ENCODE measurements at regions not wholly inside any gene's neighbourhood (a gene's known extent, or its start where the extent isn't known, plus 50 kb on each side); places are given as distances from the start of the nearest gene placed in this dataset.

- no peaks in the 10 kb centered on the region for H3K4me1 Mint-ChIP-seq
- H3K4me3 Mint-ChIP-seq = no peak overlapping the region
- DNase-seq (no peak), ATAC-seq (ENCODE audit: low read depth) (no peak)
- H3K9me3 Mint-ChIP-seq = peaks cover 2% of the 10 kb centered on the region
- H3K27ac Mint-ChIP-seq = no peak overlapping the region
- POLR2A ChIA-PET = no interaction called here
- no peaks in the 10 kb centered on the region for H3K36me3 Mint-ChIP-seq
- peaks cover 3% of the 10 kb centered on the region for H3K27me3 Mint-ChIP-seq
These were observed 283.6 kb upstream of the SALL1 start for GRCh38 chr16:51434567-51435198.

GRCh38 chr16:51433599-51433998, 282.5 kb upstream of the SALL1 start:
- Mint-ChIP-seq H3K27ac (no peak overlapping the region), H3K27me3 (no peaks in the 10 kb centered on the region)

GRCh38 chr16:51431517-51432241, 280.6 kb upstream of the SALL1 start:
- POLR2A ChIA-PET = no interaction called here
- Mint-ChIP-seq H3K4me1 (no peaks in the 10 kb centered on the region), H3K27ac (no peak overlapping the region), H3K27me3 (no peaks in the 10 kb centered on the region), H3K9me3 (peaks cover 2% of the 10 kb centered on the region), H3K36me3 (no peaks in the 10 kb centered on the region), H3K4me3 (no peak overlapping the region)
- no peak for DNase-seq
- no peak for ATAC-seq (ENCODE audit: low read depth)

More at GRCh38 chr16:51433599-51433998, 282.5 kb upstream of the SALL1 start:
- Mint-ChIP-seq H3K9me3 (peaks cover 2% of the 10 kb centered on the region), H3K4me1 (no peaks in the 10 kb centered on the region), H3K36me3 (no peaks in the 10 kb centered on the region), H3K4me3 (no peak overlapping the region)
- no peak for DNase-seq
- no peak for ATAC-seq (ENCODE audit: low read depth)
- POLR2A ChIA-PET = no interaction called here

DNA sequence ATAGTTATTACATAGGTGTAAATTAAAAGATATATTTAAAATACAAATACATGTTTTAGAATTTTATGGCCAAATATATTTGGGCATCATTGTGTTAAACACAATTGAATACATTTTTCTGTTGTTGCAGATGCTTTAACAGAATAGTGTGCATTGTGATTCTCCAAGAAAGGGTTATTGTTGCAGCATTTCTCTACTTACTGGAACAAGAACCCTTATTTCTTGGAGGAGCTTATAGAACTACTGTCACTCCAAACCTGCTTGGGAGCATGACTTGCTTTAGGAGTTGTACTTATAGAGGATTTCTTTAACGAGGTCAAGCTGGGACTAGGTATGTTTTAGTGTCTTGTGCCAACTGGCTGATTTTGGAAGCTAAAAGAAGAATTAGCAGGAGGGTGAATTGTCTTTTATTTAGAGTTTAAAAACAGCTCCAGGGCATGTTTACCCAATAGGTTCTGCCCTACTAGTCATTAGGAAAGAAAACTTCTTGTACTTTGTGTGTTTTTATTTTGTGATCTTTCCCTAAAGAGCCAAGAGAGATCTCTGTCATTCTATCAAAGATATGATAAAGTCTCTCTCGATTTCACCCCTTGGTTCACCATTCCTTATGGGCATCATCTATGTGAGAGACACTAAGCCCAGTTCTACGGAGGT, 279.8 kb upstream of the SALL1 start:
- Mint-ChIP-seq H3K4me1 (no peaks in the 10 kb centered on the region), H3K27ac (no peak overlapping the region), H3K27me3 (no peaks in the 10 kb centered on the region), H3K4me3 (no peak overlapping the region), H3K36me3 (no peaks in the 10 kb centered on the region), H3K9me3 (peaks cover 2% of the 10 kb centered on the region)
- POLR2A ChIA-PET = no interaction called here
- ATAC-seq (ENCODE audit: low read depth) (no peak), DNase-seq (no peak)

GRCh38 chr16:51429041-51429440, 278.0 kb upstream of the SALL1 start:
- Mint-ChIP-seq H3K9me3 (peaks cover 2% of the 10 kb centered on the region), H3K4me1 (no peaks in the 10 kb centered on the region), H3K27ac (no peak overlapping the region), H3K36me3 (no peaks in the 10 kb centered on the region), H3K27me3 (no peaks in the 10 kb centered on the region), H3K4me3 (no peak overlapping the region)
- POLR2A ChIA-PET = no interaction called here
- ATAC-seq (ENCODE audit: low read depth) (no peak), DNase-seq (no peak)

DNA sequence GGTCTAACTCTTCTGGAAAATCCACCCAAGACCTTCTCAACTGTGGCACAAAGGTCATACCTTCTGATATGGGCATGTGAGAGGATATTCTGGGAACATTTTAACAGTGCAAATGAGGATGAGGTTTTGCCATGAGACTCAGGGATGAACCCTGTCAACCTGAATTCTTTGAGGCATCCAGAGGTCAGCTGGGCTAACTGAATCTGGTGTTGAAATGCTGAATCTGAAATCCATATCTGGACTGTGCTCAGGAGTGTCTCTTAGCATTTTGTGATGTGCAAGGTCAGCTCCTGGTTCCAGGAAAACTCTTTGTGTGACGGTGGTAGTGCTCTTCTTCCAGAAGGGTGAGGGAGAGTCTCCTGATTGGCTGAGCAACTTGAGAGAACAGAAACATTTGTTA, 276.0 kb upstream of the SALL1 start:
- ATAC-seq (ENCODE audit: low read depth) = no peak
- POLR2A ChIA-PET = no interaction called here

DNA sequence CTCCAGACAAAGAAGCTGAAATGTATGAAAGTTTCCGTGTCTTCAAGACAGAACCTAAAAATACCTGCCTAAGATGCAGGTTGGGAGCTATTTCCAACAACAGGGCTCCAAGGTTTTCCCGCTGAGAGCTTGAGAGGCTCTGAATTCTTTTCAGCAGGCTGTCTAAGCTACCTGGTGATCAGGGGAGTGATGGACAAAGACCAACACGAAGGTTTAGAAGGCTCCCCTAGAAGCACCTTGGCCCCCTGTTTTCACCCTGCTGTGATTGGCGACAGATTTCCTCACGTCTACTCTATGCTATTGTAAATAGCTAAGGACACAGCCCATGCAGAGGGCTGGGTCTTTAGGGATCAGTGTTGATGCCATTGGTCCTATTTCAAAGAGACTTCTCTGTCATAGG, 275.2 kb upstream of the SALL1 start:
- Mint-ChIP-seq H3K4me1 (no peaks in the 10 kb centered on the region), H3K27me3 (no peaks in the 10 kb centered on the region), H3K36me3 (no peaks in the 10 kb centered on the region), H3K4me3 (no peak overlapping the region), H3K9me3 (peaks cover 2% of the 10 kb centered on the region), H3K27ac (no peak overlapping the region)
- ATAC-seq (ENCODE audit: low read depth) = no peak
- DNase-seq = no peak
- POLR2A ChIA-PET = no interaction called here

More for the DNA sequence above, 276.0 kb upstream of the SALL1 start:
- no peaks in the 10 kb centered on the region for H3K27me3 Mint-ChIP-seq
- no peak overlapping the region for H3K27ac Mint-ChIP-seq
- DNase-seq = no peak
- H3K36me3 Mint-ChIP-seq = no peaks in the 10 kb centered on the region
- H3K4me1 Mint-ChIP-seq = no peaks in the 10 kb centered on the region
- H3K9me3 Mint-ChIP-seq = peaks cover 2% of the 10 kb centered on the region
- no peak overlapping the region for H3K4me3 Mint-ChIP-seq

- ATAC-seq (ENCODE audit: low read depth) (no peak), DNase-seq (no peak)
- no peak overlapping the region for H3K27ac Mint-ChIP-seq
- no peak overlapping the region for H3K4me3 Mint-ChIP-seq
- POLR2A ChIA-PET = no interaction called here
- no peaks in the 10 kb centered on the region for H3K27me3 Mint-ChIP-seq
- no peaks in the 10 kb centered on the region for H3K36me3 Mint-ChIP-seq
- H3K4me1 Mint-ChIP-seq = no peaks in the 10 kb centered on the region
- peaks cover 1% of the 10 kb centered on the region for H3K9me3 Mint-ChIP-seq
These were observed 269.2 kb upstream of the SALL1 start for GRCh38 chr16:51420247-51420646.

- Mint-ChIP-seq H3K27ac (no peak overlapping the region), H3K4me1 (no peaks in the 10 kb centered on the region), H3K9me3 (peaks cover 1% of the 10 kb centered on the region), H3K36me3 (no peaks in the 10 kb centered on the region), H3K27me3 (no peaks in the 10 kb centered on the region), H3K4me3 (no peak overlapping the region)
- DNase-seq (no peak), ATAC-seq (ENCODE audit: low read depth) (no peak)
- POLR2A ChIA-PET = no interaction called here
These were observed 268.7 kb upstream of the SALL1 start for GRCh38 chr16:51419768-51420167.

GRCh38 chr16:51418258-51418657, 267.2 kb upstream of the SALL1 start:
- Mint-ChIP-seq H3K27ac (no peak overlapping the region), H3K27me3 (no peaks in the 10 kb centered on the region), H3K36me3 (no peaks in the 10 kb centered on the region), H3K9me3 (peaks cover 1% of the 10 kb centered on the region), H3K4me3 (no peak overlapping the region), H3K4me1 (no peaks in the 10 kb centered on the region)
- POLR2A ChIA-PET = no interaction called here
- DNase-seq (no peak), ATAC-seq (ENCODE audit: low read depth) (no peak)

DNA sequence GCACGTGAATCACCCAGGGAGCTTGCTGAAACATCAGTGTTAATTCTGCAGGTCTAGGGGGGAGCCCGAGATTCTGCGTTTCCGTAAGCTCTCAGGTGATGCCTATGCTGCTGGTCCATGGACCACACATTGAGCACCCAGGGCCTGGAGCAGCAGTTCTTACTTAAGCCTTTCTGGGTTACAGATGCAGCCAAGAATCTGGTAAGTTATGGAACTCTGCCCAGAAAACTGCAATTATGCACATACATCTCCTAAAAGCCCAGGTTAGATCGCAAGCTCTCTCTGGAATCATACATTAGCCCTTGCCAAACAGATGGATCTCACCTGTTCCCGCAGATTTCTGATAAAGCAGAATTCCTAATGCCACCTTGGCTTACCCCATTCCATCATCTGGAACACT, 265.9 kb upstream of the SALL1 start:
- H3K27me3 Mint-ChIP-seq = no peaks in the 10 kb centered on the region
- H3K4me3 Mint-ChIP-seq = no peak overlapping the region
- no peaks in the 10 kb centered on the region for H3K4me1 Mint-ChIP-seq
- H3K9me3 Mint-ChIP-seq = peaks cover 1% of the 10 kb centered on the region
- no peak overlapping the region for H3K27ac Mint-ChIP-seq
- POLR2A ChIA-PET = no interaction called here
- no peaks in the 10 kb centered on the region for H3K36me3 Mint-ChIP-seq
- no peak for DNase-seq
- no peak for ATAC-seq (ENCODE audit: low read depth)

- Mint-ChIP-seq H3K4me1 (no peaks in the 10 kb centered on the region), H3K27ac (no peak overlapping the region), H3K27me3 (no peaks in the 10 kb centered on the region), H3K9me3 (no peaks in the 10 kb centered on the region), H3K36me3 (no peaks in the 10 kb centered on the region), H3K4me3 (no peak overlapping the region)
- ATAC-seq (ENCODE audit: low read depth) = no peak
- DNase-seq = no peak
- POLR2A ChIA-PET = no interaction called here
These were observed 259.1 kb upstream of the SALL1 start for GRCh38 chr16:51410125-51410524.

- Mint-ChIP-seq H3K4me3 (no peak overlapping the region), H3K27ac (no peak overlapping the region), H3K27me3 (no peaks in the 10 kb centered on the region), H3K9me3 (no peaks in the 10 kb centered on the region), H3K36me3 (no peaks in the 10 kb centered on the region), H3K4me1 (no peaks in the 10 kb centered on the region)
- ATAC-seq (ENCODE audit: low read depth) (no peak), DNase-seq (no peak)
- POLR2A ChIA-PET = no interaction called here
These were observed 258.1 kb upstream of the SALL1 start for GRCh38 chr16:51409001-51409675.

- ATAC-seq (ENCODE audit: low read depth) = no peak
- POLR2A ChIA-PET = no interaction called here
- H3K4me1 Mint-ChIP-seq = no peaks in the 10 kb centered on the region
- no peaks in the 10 kb centered on the region for H3K36me3 Mint-ChIP-seq
- H3K9me3 Mint-ChIP-seq = peaks cover 1% of the 10 kb centered on the region
- no peak for DNase-seq
- no peaks in the 10 kb centered on the region for H3K27me3 Mint-ChIP-seq
- H3K4me3 Mint-ChIP-seq = no peak overlapping the region
- no peak overlapping the region for H3K27ac Mint-ChIP-seq
These were observed 257.3 kb upstream of the SALL1 start for GRCh38 chr16:51408357-51408756.
